Astrocyte (in vitro differentiated cells and primary cell): ENCODE measurements at regions not wholly inside any gene's neighbourhood (a gene's known extent, or its start where the extent isn't known, plus 50 kb on each side); places are given as distances from the start of the nearest gene placed in this dataset.

Source experiments
- EZH2 ChIP-seq: IDR thresholded peaks from 2 replicates; pipeline ENCODE4 v1.6.1; 2012; ENCODE audit warnings: mild to moderate bottlenecking, low read length, inconsistent platforms; ENCODE audit not compliant: insufficient read depth
- TF ChIP-seq, protein P1 (sequence below): IDR thresholded peaks from 2 replicates; pipeline ENCODE4 v1.5.1; 2011; ENCODE audit warnings: low read depth, mild to moderate bottlenecking, inconsistent platforms, low read length, moderate library complexity; ENCODE audit not compliant: insufficient read depth

GRCh38 chr17:33639103-33639880 lies 346.2 kb upstream of the ASIC2 start:
- TF ChIP-seq, protein P1, sequence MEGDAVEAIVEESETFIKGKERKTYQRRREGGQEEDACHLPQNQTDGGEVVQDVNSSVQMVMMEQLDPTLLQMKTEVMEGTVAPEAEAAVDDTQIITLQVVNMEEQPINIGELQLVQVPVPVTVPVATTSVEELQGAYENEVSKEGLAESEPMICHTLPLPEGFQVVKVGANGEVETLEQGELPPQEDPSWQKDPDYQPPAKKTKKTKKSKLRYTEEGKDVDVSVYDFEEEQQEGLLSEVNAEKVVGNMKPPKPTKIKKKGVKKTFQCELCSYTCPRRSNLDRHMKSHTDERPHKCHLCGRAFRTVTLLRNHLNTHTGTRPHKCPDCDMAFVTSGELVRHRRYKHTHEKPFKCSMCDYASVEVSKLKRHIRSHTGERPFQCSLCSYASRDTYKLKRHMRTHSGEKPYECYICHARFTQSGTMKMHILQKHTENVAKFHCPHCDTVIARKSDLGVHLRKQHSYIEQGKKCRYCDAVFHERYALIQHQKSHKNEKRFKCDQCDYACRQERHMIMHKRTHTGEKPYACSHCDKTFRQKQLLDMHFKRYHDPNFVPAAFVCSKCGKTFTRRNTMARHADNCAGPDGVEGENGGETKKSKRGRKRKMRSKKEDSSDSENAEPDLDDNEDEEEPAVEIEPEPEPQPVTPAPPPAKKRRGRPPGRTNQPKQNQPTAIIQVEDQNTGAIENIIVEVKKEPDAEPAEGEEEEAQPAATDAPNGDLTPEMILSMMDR, result no peak
- no peak for TF ChIP-seq EZH2
